Activated CD4-positive, alpha-beta T cell treated with anti-CD3 and anti-CD28 coated beads, Interleukin-2, Interleukin-6, amounts not matched to agents 100 ng/mL and 50 ng/mL, durations not matched to agents 16 hours and 8 hours (primary cell): ENCODE measurements at regions not wholly inside any gene's neighbourhood (a gene's known extent, or its start where the extent isn't known, plus 50 kb on each side); places are given as distances from the start of the nearest gene placed in this dataset.

Experiments
- DNase-seq: peaks from one replicate; pipeline ENCODE4 v3.0.0-alpha.2; 2020

GRCh38 chr9:107727086-107727780, 237.7 kb upstream of the KLF4 start:
- DNase-seq: no peak

- DNase-seq: no peak
Observed at GRCh38 chr9:107723015-107723414, 233.4 kb upstream of the KLF4 start.

DNA sequence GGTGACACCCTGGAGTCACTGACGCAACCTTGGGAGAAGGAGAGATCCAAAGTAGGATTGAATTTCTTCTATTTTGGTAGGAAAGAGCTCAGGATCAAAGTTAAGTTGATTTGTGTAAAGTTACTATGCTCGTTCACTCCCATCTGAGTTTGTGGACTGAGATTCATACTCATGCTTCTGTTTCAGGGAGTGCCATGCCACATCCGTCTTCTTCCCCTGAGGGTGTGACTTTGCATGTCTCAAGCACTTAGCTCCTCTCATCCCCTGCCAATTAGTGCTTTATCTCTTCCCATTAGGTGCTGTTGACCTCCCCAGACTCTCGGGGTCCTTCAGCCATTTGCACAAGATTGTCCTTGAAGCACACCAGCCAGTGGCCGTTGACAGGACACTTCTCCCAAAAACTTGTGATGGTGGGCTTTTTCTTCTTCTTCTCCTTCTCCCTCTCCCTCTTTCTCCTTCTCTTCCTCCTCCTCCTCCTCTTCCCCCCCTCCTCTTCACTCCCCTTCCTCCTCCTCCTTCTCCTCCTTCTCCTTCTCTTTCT, 232.2 kb upstream of the KLF4 start:
- DNase-seq: no peak

DNA sequence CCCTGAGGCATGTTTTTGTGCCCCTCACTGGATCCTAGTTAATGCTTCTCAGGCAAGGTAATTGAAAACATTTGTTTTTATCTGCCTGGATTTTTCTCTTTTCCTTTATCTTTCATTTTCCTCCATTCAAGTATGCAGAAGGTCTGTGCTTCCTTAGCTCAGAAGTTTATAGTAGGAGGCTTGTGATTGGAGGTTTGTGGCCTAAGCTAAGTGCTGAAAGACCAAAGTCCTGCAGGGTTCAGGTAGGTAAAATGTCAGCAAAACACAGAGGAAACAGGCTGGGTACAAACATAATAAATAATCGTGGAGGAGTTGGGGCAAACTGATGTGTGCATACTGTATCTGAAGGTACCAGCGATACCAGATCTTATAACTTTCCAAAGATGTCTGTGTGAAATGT, 230.9 kb upstream of the KLF4 start:
- DNase-seq: no peak

- DNase-seq: no peak
Observed at GRCh38 chr9:107717529-107718314, 228.2 kb upstream of the KLF4 start.

- no peak for DNase-seq
Observed at GRCh38 chr9:107715740-107716139, 226.2 kb upstream of the KLF4 start.

- no peak for DNase-seq
Observed at GRCh38 chr9:107713470-107713869, 223.9 kb upstream of the KLF4 start.

GRCh38 chr9:107712390-107712789, 222.8 kb upstream of the KLF4 start:
- DNase-seq: no peak

DNA sequence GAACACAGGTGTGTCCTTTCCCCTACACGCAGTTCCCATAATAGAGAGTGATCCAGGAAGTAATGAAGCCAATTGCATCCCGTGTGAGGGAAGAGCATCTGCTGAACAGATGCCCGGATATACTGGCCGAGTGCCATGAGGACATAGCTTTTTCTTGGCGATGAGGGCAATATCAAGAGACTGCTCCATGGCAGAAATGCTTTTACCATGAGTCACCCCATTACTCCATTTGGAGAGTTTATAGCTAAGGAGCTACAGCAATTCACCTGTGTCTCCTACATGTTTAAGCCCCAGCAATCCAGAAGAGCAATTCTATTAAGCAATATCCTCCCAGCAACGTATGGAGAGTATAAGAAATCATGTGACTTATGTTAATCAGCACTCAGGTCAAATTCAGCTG, 222.0 kb upstream of the KLF4 start:
- no peak for DNase-seq

GRCh38 chr9:107710953-107711352, 221.4 kb upstream of the KLF4 start:
- no peak for DNase-seq

DNA sequence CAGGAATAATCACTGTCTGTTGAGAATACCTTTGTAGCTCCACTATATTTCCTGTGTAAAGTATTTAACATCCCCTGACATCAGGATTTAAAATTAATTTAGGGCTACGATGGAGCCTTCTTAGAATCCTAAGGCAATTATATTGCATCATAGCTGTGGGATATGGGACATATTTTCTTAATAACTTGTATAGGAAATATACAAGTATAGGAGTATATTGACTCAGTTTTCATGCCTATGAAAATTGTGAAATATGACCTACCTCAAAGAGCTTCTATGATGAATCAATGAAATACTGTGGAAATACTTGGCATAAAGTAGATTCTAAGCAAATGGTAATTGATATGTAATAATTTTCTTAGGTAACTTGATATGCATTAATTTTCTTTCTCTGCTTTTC, 221.0 kb upstream of the KLF4 start:
- DNase-seq: no peak

DNA sequence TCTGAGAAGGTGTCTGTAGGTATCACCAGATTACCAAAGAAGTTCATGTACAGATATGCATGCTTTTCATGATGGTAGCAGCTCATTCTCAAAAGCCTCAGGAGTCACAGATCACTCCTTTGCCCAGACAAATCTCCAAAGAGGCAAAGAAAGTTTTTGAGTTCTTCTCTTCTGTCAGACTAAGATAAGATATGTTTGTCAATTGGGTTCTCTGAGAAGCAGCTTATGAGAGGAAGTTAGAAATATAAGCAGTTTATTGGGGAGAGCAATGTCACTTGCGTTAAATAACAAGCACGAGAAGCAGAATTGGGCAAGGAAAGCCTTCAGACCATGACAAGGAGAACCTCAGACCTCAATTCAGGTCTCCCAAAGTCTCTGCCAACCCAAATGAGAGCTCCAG, 219.2 kb upstream of the KLF4 start:
- DNase-seq: no peak

DNA sequence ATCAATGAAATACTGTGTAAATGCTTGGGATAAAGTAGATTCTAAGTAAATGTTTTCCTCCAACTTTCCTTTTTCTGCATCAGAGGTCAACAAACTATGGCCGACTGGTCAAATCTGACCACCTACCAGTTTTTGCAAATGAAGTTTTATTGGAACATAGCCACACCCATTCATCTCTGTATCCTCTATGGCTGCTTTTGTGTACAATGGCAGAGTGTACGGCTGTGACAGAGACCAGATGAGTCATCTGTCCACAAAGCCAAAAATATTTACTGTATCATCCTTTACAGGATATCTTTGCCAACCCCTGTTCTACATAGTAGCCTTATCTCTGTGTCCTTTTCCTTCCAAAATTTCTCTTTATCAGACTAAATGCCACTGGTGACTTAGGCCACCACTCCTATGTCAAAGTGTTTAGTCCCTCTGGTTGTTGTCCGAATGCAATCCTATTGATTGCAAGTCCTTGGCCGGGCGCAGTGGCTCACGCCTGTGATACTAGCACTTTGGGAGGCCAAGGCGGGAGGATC, 218.4 kb upstream of the KLF4 start:
- DNase-seq: no peak

- DNase-seq: no peak
Observed at GRCh38 chr9:107707428-107707837, 217.9 kb upstream of the KLF4 start.

GRCh38 chr9:107706701-107707427, 217.3 kb upstream of the KLF4 start:
- DNase-seq: no peak

DNA sequence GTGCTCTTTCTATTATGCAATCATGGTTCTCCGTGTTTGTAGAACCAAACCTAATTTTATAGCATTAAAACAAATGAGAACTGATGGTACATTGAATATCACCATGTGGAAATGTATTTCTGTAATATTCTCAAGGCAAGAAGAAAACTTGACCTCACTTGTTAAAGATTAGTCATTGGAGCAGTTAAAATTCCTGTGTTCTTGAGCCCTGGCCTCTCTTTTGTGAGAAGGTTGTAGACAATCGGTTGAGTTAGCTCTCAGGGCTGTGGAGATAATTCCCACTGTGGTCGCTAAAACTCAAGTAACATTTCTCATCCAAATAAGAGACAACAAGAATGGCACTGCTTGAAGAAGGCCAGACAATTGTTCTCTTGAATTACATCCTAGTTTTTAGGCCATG, 216.0 kb upstream of the KLF4 start:
- DNase-seq: no peak

DNA sequence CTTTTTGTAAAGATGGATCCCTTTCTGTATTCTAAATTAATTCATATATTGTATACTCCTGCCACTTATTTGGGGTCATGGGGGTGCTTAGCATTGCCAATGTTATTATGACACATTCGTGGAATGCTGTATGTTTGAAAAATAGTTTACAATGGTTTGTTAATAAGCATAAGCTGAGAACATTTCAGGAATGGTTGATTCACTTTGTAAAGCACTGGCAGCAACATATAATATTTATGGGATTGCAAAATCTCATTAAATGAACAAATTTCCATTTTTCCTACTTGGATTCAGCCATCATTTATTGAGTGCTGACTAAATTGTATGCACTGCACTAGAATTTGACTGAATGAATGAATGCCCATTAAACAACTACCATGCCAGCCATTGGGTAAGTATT, 215.2 kb upstream of the KLF4 start:
- DNase-seq: no peak

DNA sequence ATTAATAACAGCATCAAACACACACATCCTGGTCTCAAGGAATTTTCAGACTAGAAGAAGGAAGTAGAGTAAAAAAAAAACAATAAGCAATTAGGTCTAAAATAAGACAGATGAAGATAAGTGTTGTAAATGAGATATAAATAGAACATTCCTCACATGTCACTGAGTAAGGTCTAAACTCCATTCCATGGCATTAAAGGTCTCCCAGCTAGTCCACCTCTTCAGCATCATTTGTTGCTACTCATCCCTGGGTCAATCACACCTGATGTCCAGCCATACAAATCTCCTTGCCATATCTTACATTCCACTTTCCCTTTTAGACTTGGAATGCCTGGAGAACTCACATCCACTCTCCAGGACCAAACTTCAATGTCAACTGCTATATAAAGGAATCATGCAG, 214.1 kb upstream of the KLF4 start:
- no peak for DNase-seq

- no peak for DNase-seq
Observed at GRCh38 chr9:107700847-107701246, 211.3 kb upstream of the KLF4 start.

GRCh38 chr9:107699231-107699630, 209.7 kb upstream of the KLF4 start:
- no peak for DNase-seq

DNA sequence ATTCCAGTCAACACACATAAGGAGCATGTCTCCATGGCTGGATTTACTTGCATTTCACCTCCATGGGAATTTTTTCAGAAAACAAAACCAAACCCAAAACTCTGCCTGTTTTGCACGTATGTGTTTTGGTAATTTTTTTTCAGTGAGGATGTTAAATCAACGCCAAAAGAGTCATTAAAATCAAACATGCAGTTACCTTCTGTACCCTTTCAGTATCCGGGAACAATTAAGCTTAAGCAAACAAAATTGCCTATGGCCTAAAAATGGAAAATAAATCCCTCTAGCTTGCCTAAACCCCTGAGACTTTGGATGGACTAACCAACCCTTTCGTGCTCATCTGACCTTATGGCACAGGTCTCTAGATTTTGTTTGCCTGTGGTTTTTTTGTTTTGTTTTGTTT, 209.2 kb upstream of the KLF4 start:
- no peak for DNase-seq

DNA sequence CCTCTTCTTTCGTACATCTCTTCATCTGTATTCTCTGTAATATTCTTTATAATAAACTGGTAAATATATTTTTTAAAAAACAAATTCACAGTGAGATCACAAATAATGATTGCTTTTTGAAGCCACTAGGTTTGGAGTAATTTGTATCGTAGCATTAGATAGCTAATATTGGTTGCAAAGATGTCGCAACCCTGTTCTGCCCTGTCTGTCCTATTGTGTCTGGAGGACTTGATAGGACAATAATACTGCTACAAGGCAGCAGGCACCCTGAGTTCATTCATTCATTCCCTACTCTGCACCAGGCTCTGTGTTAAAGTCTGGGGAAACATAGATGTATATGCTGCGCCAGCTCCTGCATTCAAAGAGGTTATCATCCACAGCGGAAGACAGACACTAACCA, 206.7 kb upstream of the KLF4 start:
- no peak for DNase-seq

DNA sequence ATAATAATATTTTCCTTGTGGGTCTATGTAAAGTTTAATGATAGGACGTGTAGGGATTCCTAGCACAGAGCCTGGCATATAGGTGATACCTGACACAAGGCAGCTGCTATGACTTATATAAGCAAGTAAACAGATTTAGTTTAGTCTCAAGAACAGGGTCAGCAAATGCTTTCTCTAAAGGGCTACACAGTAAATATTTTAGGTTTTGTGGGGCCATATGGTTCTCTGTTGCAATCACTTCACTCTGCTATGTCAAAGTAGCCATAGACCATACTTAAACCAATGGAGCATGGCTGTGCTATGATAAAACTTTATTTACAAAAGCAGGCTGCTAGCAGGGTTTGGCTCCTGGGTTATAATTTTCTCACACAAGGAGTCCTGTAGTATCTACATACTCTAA, 204.8 kb upstream of the KLF4 start:
- DNase-seq: no peak
